ENCODE measurements at regions not wholly inside any gene's neighbourhood (a gene's known extent, or its start where the extent isn't known, plus 50 kb on each side); places are given as distances from the start of the nearest gene placed in this dataset.

DNA sequence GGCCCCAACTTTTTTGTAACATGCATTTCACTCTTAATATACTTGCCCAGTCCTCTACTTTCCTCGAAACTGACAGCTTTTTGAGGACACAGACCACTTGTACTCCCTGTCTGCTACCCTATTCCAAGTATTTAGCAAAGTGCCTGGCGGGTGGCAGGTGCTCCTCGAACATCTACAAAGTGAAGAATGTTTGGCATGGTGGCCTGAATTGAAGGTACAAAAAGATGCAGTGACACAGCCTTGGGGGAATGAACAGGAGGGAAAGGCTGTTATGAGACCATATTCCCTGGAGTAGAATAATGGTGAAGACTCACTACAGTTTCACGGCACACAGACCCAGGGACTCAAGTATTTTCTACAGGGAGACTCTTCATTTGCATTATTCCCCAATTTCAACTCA is 590.9 kb downstream of the PRELID2 start:
- Histone ChIP-seq H2AFZ (no peak overlapping the region), H3K79me2 (ENCODE audit: low read depth) (no peaks in the 10 kb centered on the region), H3K4me1 (replicated peaks; ENCODE audit: insufficient read depth) (peaks cover 27% of the 10 kb centered on the region), H3K27ac (no peak overlapping the region), H3F3A (ENCODE audit: insufficient read depth, low read depth) (no peaks in the 10 kb centered on the region), H3K9me2 (ENCODE audit: insufficient read depth) (no peaks in the 10 kb centered on the region), H3K4me2 (no peak overlapping the region), H4K20me1 (ENCODE audit: insufficient read depth) (no peaks in the 10 kb centered on the region), H3K9me3 (ENCODE audit: insufficient read depth, low read depth) (no peaks in the 10 kb centered on the region), H3K27me3 (ENCODE audit: insufficient read depth, low read depth) (no peaks in the 10 kb centered on the region), H3K36me3 (ENCODE audit: low read depth) (no peaks in the 10 kb centered on the region), H3K4me3 (no peak overlapping the region)
- TF ChIP-seq CTCF (conservative IDR thresholded peaks at IDR 0.05): no peak
- TF ChIP-seq EZH2 (IDR thresholded peaks at IDR 0.05; ENCODE audit: low read depth): no peak
- DNase-seq: no peak
- BruUV-seq (replicated peaks): no TSS peak
- CTCF ChIA-PET: no interaction called here
- intact Hi-C loops (cut with micrococcal nuclease; ENCODE audit: unreplicated experiment): no loop called here
- POLR2A ChIA-PET (ENCODE audit: unreplicated experiment): no interaction called here

DNA sequence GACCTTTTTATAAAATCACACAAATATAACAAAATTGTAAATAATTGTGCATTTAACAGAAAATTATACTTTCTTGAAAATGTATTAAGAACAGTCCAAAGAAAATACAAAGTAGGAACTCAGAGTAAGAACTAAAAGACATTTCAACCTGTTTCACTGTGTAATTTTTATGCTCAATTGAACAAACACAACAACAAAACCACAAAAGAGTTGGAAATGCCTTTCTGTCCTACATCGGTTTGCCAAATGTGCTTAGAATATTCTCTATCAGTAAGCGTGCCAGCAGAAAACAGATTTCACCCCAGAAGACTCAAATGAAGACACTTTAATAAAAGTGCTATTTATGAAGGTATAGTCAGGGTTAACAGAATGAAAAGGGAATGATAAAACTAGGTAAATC is 592.1 kb downstream of the PRELID2 start:
- TF ChIP-seq CTCF (conservative IDR thresholded peaks at IDR 0.05) (no peak), EZH2 (IDR thresholded peaks at IDR 0.05; ENCODE audit: low read depth) (no peak)
- H3K27ac ChIP-seq: no peak overlapping the region
- intact Hi-C loops (cut with micrococcal nuclease; ENCODE audit: unreplicated experiment): no loop called here
- no peaks in the 10 kb centered on the region for H3K9me2 ChIP-seq (ENCODE audit: insufficient read depth)
- no peaks in the 10 kb centered on the region for H4K20me1 ChIP-seq (ENCODE audit: insufficient read depth)
- H3K4me3 ChIP-seq: no peak overlapping the region
- no peaks in the 10 kb centered on the region for H3K9me3 ChIP-seq (ENCODE audit: insufficient read depth, low read depth)
- H3K27me3 ChIP-seq (ENCODE audit: insufficient read depth, low read depth): no peaks in the 10 kb centered on the region
- ChIA-PET CTCF (no interaction called here), POLR2A (ENCODE audit: unreplicated experiment) (no interaction called here)
- H3K4me2 ChIP-seq: no peak overlapping the region
- no peaks in the 10 kb centered on the region for H3K36me3 ChIP-seq (ENCODE audit: low read depth)
- DNase-seq: no peak
- H3F3A ChIP-seq (ENCODE audit: insufficient read depth, low read depth): no peaks in the 10 kb centered on the region
- no peaks in the 10 kb centered on the region for H3K79me2 ChIP-seq (ENCODE audit: low read depth)
- no TSS peak for BruUV-seq (replicated peaks)
- no peak overlapping the region for H2AFZ ChIP-seq
- peaks cover 27% of the 10 kb centered on the region for H3K4me1 ChIP-seq (replicated peaks; ENCODE audit: insufficient read depth)

GRCh38 chr5:145242551-145242950 is 592.6 kb downstream of the PRELID2 start:
- Histone ChIP-seq H3K36me3 (ENCODE audit: low read depth) (no peaks in the 10 kb centered on the region), H3K4me1 (replicated peaks; ENCODE audit: insufficient read depth) (peaks cover 24% of the 10 kb centered on the region), H3K9me2 (ENCODE audit: insufficient read depth) (no peaks in the 10 kb centered on the region), H2AFZ (no peak overlapping the region), H3K4me3 (no peak overlapping the region), H3K79me2 (ENCODE audit: low read depth) (no peaks in the 10 kb centered on the region), H3K9me3 (ENCODE audit: insufficient read depth, low read depth) (no peaks in the 10 kb centered on the region), H3K27me3 (ENCODE audit: insufficient read depth, low read depth) (no peaks in the 10 kb centered on the region), H3K27ac (no peak overlapping the region), H3K4me2 (no peak overlapping the region), H3F3A (ENCODE audit: insufficient read depth, low read depth) (no peaks in the 10 kb centered on the region), H4K20me1 (ENCODE audit: insufficient read depth) (no peaks in the 10 kb centered on the region)
- intact Hi-C loops (cut with micrococcal nuclease; ENCODE audit: unreplicated experiment): no loop called here
- TF ChIP-seq EZH2 (IDR thresholded peaks at IDR 0.05; ENCODE audit: low read depth): no peak
- TF ChIP-seq CTCF (conservative IDR thresholded peaks at IDR 0.05): no peak
- POLR2A ChIA-PET (ENCODE audit: unreplicated experiment): no interaction called here
- DNase-seq: no peak
- BruUV-seq (replicated peaks): no TSS peak
- CTCF ChIA-PET: no interaction called here
